Neural progenitor cell (in vitro differentiated cells): ENCODE measurements at regions not wholly inside any gene's neighbourhood (a gene's known extent, or its start where the extent isn't known, plus 50 kb on each side); places are given as distances from the start of the nearest gene placed in this dataset.

Experiments used
- DNase-seq: peaks from one replicate; pipeline ENCODE4 v3.0.0-alpha.2; 2016; ENCODE audit warnings: low spot score
- H2AFZ ChIP-seq: fragments of 200-600 bp; sonication (generic); replicated peaks from 2 replicates; pipeline ENCODE4 v1.6.1; 2016; ENCODE audit warnings: antibody characterized with exemption
- H3F3A ChIP-seq: fragments of 200-600 bp; sonication (generic); 2 replicates; pipeline ENCODE4 v1.6.1; 2016; ENCODE audit warnings: antibody characterized with exemption, low read depth
- H3K27ac ChIP-seq: fragments of 200-600 bp; sonication (generic); 2 replicates; pipeline ENCODE4 v1.5.1; 2016; ENCODE audit warnings: mild to moderate bottlenecking
- H3K27me3 ChIP-seq: fragments of 200-600 bp; sonication (generic); 2 replicates; pipeline ENCODE4 v1.6.1; 2016; ENCODE audit warnings: mild to moderate bottlenecking, moderate library complexity
- H3K36me3 ChIP-seq: fragments of 200-600 bp; sonication (generic); 2 replicates; pipeline ENCODE4 v1.5.1; 2016
- H3K4me1 ChIP-seq: fragments of 200-600 bp; sonication (generic); 2 replicates; pipeline ENCODE4 v1.6.1; 2016; ENCODE audit warnings: mixed run types
- H3K4me2 ChIP-seq: fragments of 200-600 bp; sonication (generic); 2 replicates; pipeline ENCODE4 v1.6.1; 2016
- H3K4me3 ChIP-seq: fragments of 200-600 bp; sonication (generic); 2 replicates; pipeline ENCODE4 v1.5.1; 2016
- H3K79me2 ChIP-seq: fragments of 200-600 bp; sonication (generic); 2 replicates; pipeline ENCODE4 v1.6.1; 2016; ENCODE audit warnings: low read depth
- H3K9ac ChIP-seq: fragments of 200-600 bp; sonication (generic); 2 replicates; pipeline ENCODE4 v1.6.1; 2016
- H3K9me3 ChIP-seq: fragments of 200-600 bp; sonication (generic); 2 replicates; pipeline ENCODE4 v1.5.1; 2016; ENCODE audit warnings: low read depth
- H4K20me1 ChIP-seq: fragments of 200-600 bp; sonication (generic); 2 replicates; pipeline ENCODE4 v1.6.1; 2016; ENCODE audit warnings: low read depth
- H3K27ac Mint-ChIP-seq: 3 replicates; pipeline ENCODE4 v1.8.0; 2021; ENCODE audit warnings: mixed read lengths
- H3K27me3 Mint-ChIP-seq: 2 replicates; pipeline ENCODE4 v1.8.0; 2022; ENCODE audit warnings: low read depth, mild to moderate bottlenecking, inconsistent platforms, moderate library complexity, mixed read lengths; ENCODE audit not compliant: insufficient read depth
- H3K36me3 Mint-ChIP-seq: 3 replicates; pipeline ENCODE4 v1.8.0; 2021; ENCODE audit warnings: mixed read lengths
- H3K4me1 Mint-ChIP-seq: 3 replicates; pipeline ENCODE4 v1.8.0; 2021; ENCODE audit warnings: mixed read lengths
- H3K4me3 Mint-ChIP-seq: 3 replicates; pipeline ENCODE4 v1.8.0; 2021; ENCODE audit warnings: mild to moderate bottlenecking, moderate library complexity, mixed read lengths
- H3K9me3 Mint-ChIP-seq: 3 replicates; pipeline ENCODE4 v1.8.0; 2020; ENCODE audit warnings: mixed read lengths
- CTCF ChIP-seq: fragments of 200-600 bp; sonication (generic); IDR thresholded peaks from 2 replicates; pipeline ENCODE4 v1.5.1; 2017; ENCODE audit warnings: antibody characterized with exemption, mild to moderate bottlenecking
- EZH2 ChIP-seq: fragments of 200-600 bp; sonication (generic); IDR thresholded peaks from 2 replicates; pipeline ENCODE4 v1.6.1; 2017; ENCODE audit warnings: antibody characterized with exemption, mild to moderate bottlenecking, moderate library complexity
- EZH2phosphoT487 ChIP-seq: fragments of 200-600 bp; sonication (generic); IDR thresholded peaks from 2 replicates; pipeline ENCODE4 v1.6.1; 2017; ENCODE audit warnings: antibody characterized with exemption

GRCh38 chr6:3911614-3912336, 62.6 kb downstream of the FAM50B start:
- Mint-ChIP-seq H3K4me1 (peaks cover 43% of the 10 kb centered on the region), H3K9me3 (no peaks in the 10 kb centered on the region), H3K27ac (no peak overlapping the region), H3K4me3 (no peak overlapping the region), H3K27me3 (no peaks in the 10 kb centered on the region), H3K36me3 (no peaks in the 10 kb centered on the region)
- H3K36me3 ChIP-seq: no peaks in the 10 kb centered on the region
- no peaks in the 10 kb centered on the region for H3K79me2 ChIP-seq
- no peaks in the 10 kb centered on the region for H4K20me1 ChIP-seq
- H3K27me3 ChIP-seq: no peaks in the 10 kb centered on the region
- no peaks in the 10 kb centered on the region for H3F3A ChIP-seq
- no peak overlapping the region for H2AFZ ChIP-seq
- H3K9me3 ChIP-seq: no peaks in the 10 kb centered on the region
- TF ChIP-seq EZH2: no peak
- no peak overlapping the region for H3K27ac ChIP-seq
- no peak overlapping the region for H3K4me2 ChIP-seq
- peaks cover 17% of the 10 kb centered on the region for H3K4me1 ChIP-seq
- no peak overlapping the region for H3K9ac ChIP-seq
- H3K4me3 ChIP-seq: no peak overlapping the region
- no peak for DNase-seq

GRCh38 chr6:3912361-3913076, 63.3 kb downstream of the FAM50B start:
- no peaks in the 10 kb centered on the region for H3K9me3 ChIP-seq
- H3K36me3 Mint-ChIP-seq: no peaks in the 10 kb centered on the region
- peaks cover 12% of the 10 kb centered on the region for H3K4me1 ChIP-seq
- no peak overlapping the region for H2AFZ ChIP-seq
- H3K4me3 Mint-ChIP-seq: no peak overlapping the region
- H3K79me2 ChIP-seq: no peaks in the 10 kb centered on the region
- TF ChIP-seq EZH2phosphoT487: no peak
- no peak for DNase-seq
- H3K9me3 Mint-ChIP-seq: no peaks in the 10 kb centered on the region
- no peaks in the 10 kb centered on the region for H3K36me3 ChIP-seq
- H3K9ac ChIP-seq: no peak overlapping the region
- H3K27me3 ChIP-seq: no peaks in the 10 kb centered on the region
- H3K4me2 ChIP-seq: no peak overlapping the region
- H3K27me3 Mint-ChIP-seq: no peaks in the 10 kb centered on the region
- peaks cover 36% of the 10 kb centered on the region for H3K4me1 Mint-ChIP-seq
- no peak overlapping the region for H3K27ac ChIP-seq
- no peak overlapping the region for H3K4me3 ChIP-seq
- H3F3A ChIP-seq: no peaks in the 10 kb centered on the region
- H4K20me1 ChIP-seq: no peaks in the 10 kb centered on the region
- no peak overlapping the region for H3K27ac Mint-ChIP-seq

GRCh38 chr6:3913077-3913957, 64.1 kb downstream of the FAM50B start:
- no peaks in the 10 kb centered on the region for H4K20me1 ChIP-seq
- H3K4me3 Mint-ChIP-seq: no peak overlapping the region
- H3F3A ChIP-seq: no peaks in the 10 kb centered on the region
- no peaks in the 10 kb centered on the region for H3K9me3 ChIP-seq
- H3K27ac ChIP-seq: no peak overlapping the region
- no peak overlapping the region for H3K9ac ChIP-seq
- TF ChIP-seq EZH2phosphoT487 (no peak), CTCF (no peak), EZH2 (no peak)
- H3K4me1 Mint-ChIP-seq: peaks cover 32% of the 10 kb centered on the region
- no peak overlapping the region for H3K4me2 ChIP-seq
- no peaks in the 10 kb centered on the region for H3K27me3 Mint-ChIP-seq
- no peaks in the 10 kb centered on the region for H3K36me3 Mint-ChIP-seq
- H2AFZ ChIP-seq: no peak overlapping the region
- H3K4me1 ChIP-seq: peaks cover 12% of the 10 kb centered on the region
- no peaks in the 10 kb centered on the region for H3K27me3 ChIP-seq
- no peak overlapping the region for H3K4me3 ChIP-seq
- H3K79me2 ChIP-seq: no peaks in the 10 kb centered on the region
- no peaks in the 10 kb centered on the region for H3K36me3 ChIP-seq
- H3K9me3 Mint-ChIP-seq: peaks cover 6% of the 10 kb centered on the region
- DNase-seq: no peak
- H3K27ac Mint-ChIP-seq: no peak overlapping the region

GRCh38 chr6:3913958-3914337, 64.8 kb downstream of the FAM50B start:
- H3K27ac ChIP-seq: no peak overlapping the region
- no peak overlapping the region for H3K27ac Mint-ChIP-seq
- no peak for TF ChIP-seq CTCF
- no peak for TF ChIP-seq EZH2phosphoT487
- no peak for TF ChIP-seq EZH2
- no peaks in the 10 kb centered on the region for H3K36me3 Mint-ChIP-seq
- peaks cover 6% of the 10 kb centered on the region for H3K9me3 Mint-ChIP-seq
- DNase-seq: no peak
- H2AFZ ChIP-seq: no peak overlapping the region
- no peaks in the 10 kb centered on the region for H3K27me3 Mint-ChIP-seq
- H3K4me1 ChIP-seq: peaks cover 12% of the 10 kb centered on the region
- H3K4me1 Mint-ChIP-seq: peaks cover 32% of the 10 kb centered on the region
- no peak overlapping the region for H3K4me3 ChIP-seq
- no peaks in the 10 kb centered on the region for H3K9me3 ChIP-seq
- H3K4me2 ChIP-seq: no peak overlapping the region
- no peaks in the 10 kb centered on the region for H3K27me3 ChIP-seq
- no peaks in the 10 kb centered on the region for H3K36me3 ChIP-seq
- H3K79me2 ChIP-seq: no peaks in the 10 kb centered on the region
- no peak overlapping the region for H3K4me3 Mint-ChIP-seq
- H3K9ac ChIP-seq: no peak overlapping the region
- no peaks in the 10 kb centered on the region for H3F3A ChIP-seq
- H4K20me1 ChIP-seq: no peaks in the 10 kb centered on the region
